Mammary epithelial cell (primary cell): ENCODE measurements at regions not wholly inside any gene's neighbourhood (a gene's known extent, or its start where the extent isn't known, plus 50 kb on each side); places are given as distances from the start of the nearest gene placed in this dataset.
"Not testable (repeated sequence)": the region's sequence is repeated elsewhere in the genome, so short reads cannot be mapped to it uniquely, and the experiment has no call there.

Experiments used
- EZH2 ChIP-seq: IDR thresholded peaks from 2 replicates; pipeline ENCODE4 v1.6.1; 2012; ENCODE audit warnings: low read length, inconsistent platforms, borderline replicate concordance
- TF ChIP-seq, protein P1 (sequence below), 2 donors: IDR thresholded peaks in 1 of 2; conservative IDR thresholded peaks in 1 of 2; 2 replicates each; pipeline ENCODE4 v1.5.1; 2011 to 2012; ENCODE audit warnings: inconsistent platforms in 2 of 2, low read length in 2 of 2, mild to moderate bottlenecking in 2 of 2, control low read depth in 1 of 2, low read depth in 1 of 2; ENCODE audit not compliant: insufficient read depth in 1 of 2; ENCODE audit errors: extremely low read depth in 1 of 2

DNA sequence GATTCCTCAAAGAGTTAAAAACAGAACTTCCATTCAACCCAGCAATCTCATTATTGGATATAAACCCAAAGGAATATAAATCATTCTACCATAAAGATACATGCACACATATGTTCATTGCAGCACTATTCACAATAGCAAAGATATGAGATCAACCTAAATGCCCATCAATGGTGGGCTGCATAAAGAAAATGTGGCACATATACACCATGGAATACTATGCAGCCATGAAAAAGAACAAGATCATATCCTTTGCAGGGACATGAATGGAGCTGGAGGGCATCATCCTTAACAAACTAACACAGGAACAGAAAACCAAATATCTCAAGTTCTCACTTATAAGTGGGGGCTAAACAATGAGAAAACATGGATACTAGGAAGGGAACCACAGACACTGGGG lies 64.1 kb upstream of the GRM8 start:
- TF ChIP-seq, protein P1, sequence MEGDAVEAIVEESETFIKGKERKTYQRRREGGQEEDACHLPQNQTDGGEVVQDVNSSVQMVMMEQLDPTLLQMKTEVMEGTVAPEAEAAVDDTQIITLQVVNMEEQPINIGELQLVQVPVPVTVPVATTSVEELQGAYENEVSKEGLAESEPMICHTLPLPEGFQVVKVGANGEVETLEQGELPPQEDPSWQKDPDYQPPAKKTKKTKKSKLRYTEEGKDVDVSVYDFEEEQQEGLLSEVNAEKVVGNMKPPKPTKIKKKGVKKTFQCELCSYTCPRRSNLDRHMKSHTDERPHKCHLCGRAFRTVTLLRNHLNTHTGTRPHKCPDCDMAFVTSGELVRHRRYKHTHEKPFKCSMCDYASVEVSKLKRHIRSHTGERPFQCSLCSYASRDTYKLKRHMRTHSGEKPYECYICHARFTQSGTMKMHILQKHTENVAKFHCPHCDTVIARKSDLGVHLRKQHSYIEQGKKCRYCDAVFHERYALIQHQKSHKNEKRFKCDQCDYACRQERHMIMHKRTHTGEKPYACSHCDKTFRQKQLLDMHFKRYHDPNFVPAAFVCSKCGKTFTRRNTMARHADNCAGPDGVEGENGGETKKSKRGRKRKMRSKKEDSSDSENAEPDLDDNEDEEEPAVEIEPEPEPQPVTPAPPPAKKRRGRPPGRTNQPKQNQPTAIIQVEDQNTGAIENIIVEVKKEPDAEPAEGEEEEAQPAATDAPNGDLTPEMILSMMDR (conservative IDR thresholded peaks at IDR 0.05 in 1 of 2, IDR thresholded peaks at IDR 0.05 in 1 of 2; ENCODE audit: extremely low read depth in 1 of 2, insufficient read depth in 1 of 2, low read depth in 1 of 2, low read length in 2 of 2), result not testable (repeated sequence)
- TF ChIP-seq EZH2, result not testable (repeated sequence)
